ENCODE measurements at regions not wholly inside any gene's neighbourhood (a gene's known extent, or its start where the extent isn't known, plus 50 kb on each side); places are given as distances from the start of the nearest gene placed in this dataset.

- no peak for TF ChIP-seq POLR2A (IDR thresholded peaks at IDR 0.05)
- no peak for TF ChIP-seq CTCF (IDR thresholded peaks at IDR 0.05)
These were observed 98.2 kb upstream of the TRIB2 start for GRCh38 chr2:12618576-12618975.

All from tibial nerve (tissue), 3 donors.